ENCODE measurements at regions not wholly inside any gene's neighbourhood (a gene's known extent, or its start where the extent isn't known, plus 50 kb on each side); places are given as distances from the start of the nearest gene placed in this dataset.

- TF ChIP-seq CTCF (conservative IDR thresholded peaks at IDR 0.05; ENCODE audit: low read depth, low read length): no peak
- TF ChIP-seq EZH2 (IDR thresholded peaks at IDR 0.05; ENCODE audit: borderline replicate concordance, low read depth, low read length, poor library complexity, severe bottlenecking): no peak
Measured at GRCh38 chr6:20271818-20272217, 59.5 kb upstream of the MBOAT1 start.
